Spinal cord (tissue), 9 donors: ENCODE measurements at regions not wholly inside any gene's neighbourhood (a gene's known extent, or its start where the extent isn't known, plus 50 kb on each side); places are given as distances from the start of the nearest gene placed in this dataset.

Source experiments
- DNase-seq, 6 donors: peaks; one replicate each; pipeline versions ENCODE4 v3.0.0 to v3.0.0-alpha.2; 2013 to 2015; ENCODE audit warnings: low spot score in 6 of 6, low read depth in 4 of 6
- H3K27ac ChIP-seq: one replicate; pipeline ENCODE4 v1.5.1; 2013; ENCODE audit warnings: low read depth, low read length, control low read depth
- H3K27me3 ChIP-seq: one replicate; pipeline ENCODE4 v1.6.1; 2013; ENCODE audit warnings: low read length; ENCODE audit not compliant: control insufficient read depth, insufficient read depth
- H3K36me3 ChIP-seq: one replicate; pipeline ENCODE4 v1.6.1; 2013; ENCODE audit warnings: low read length; ENCODE audit not compliant: control insufficient read depth, insufficient read depth
- H3K4me1 ChIP-seq: one replicate; pipeline ENCODE4 v1.6.1; 2013; ENCODE audit warnings: low read length; ENCODE audit not compliant: control insufficient read depth, insufficient read depth
- H3K4me3 ChIP-seq: one replicate; pipeline ENCODE4 v1.5.1; 2013; ENCODE audit warnings: low read depth, low read length, control low read depth
- H3K9me3 ChIP-seq: one replicate; pipeline ENCODE4 v1.6.1; 2013; ENCODE audit warnings: low read length; ENCODE audit not compliant: control insufficient read depth, insufficient read depth
- WGBS: methylation state at CpG from one replicate; pipeline ENCODE4 v1.1.5; 2013; ENCODE audit warnings: missing lambda C conversion rate; ENCODE audit not compliant: insufficient coverage; 5-methylcytosine and 5-hydroxymethylcytosine counted together
- donor health status: healthy.

DNA sequence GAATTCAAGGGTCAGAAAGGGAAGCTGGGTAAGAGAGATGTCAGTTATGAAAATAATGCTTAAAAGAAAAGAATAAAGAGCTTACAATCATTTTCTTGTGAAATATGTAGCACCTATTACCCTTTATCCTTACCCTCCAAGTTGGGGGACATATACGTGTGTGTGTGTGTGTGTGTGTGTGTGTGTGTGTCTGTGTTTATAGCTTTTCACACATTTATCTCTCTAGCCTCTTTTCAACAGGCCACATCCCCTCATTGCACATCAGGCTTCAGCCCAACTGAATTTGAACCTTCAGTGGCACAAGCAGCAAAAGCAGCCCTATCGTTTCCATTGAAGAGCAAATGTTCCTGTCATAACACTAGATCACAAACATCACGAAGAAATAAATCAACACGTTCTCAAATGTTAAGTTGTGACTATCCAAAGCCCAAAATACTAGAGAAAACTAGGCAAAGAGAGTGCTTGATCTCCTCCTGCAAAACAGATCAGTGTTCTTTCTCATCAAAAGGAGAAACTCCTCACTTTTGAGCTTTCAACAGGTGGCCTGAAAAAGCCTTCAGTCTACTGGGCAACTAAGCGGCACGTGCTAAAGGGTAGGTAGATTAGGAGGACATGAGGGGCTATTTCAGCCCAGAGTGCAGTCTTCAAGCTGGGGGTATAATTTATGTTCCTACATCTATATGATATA lies 416.4 kb downstream of the EFNA5 start:
- no peaks in the 10 kb centered on the region for H3K36me3 ChIP-seq
- H3K4me1 ChIP-seq, result no peaks in the 10 kb centered on the region
- DNase-seq, result no peak
- H3K27ac ChIP-seq, result no peak overlapping the region
- H3K9me3 ChIP-seq, result no peaks in the 10 kb centered on the region
- H3K4me3 ChIP-seq, result no peak overlapping the region
- no peaks in the 10 kb centered on the region for H3K27me3 ChIP-seq
- WGBS, result 73% methylated on average over 3 of the region's 6 CpGs

DNA sequence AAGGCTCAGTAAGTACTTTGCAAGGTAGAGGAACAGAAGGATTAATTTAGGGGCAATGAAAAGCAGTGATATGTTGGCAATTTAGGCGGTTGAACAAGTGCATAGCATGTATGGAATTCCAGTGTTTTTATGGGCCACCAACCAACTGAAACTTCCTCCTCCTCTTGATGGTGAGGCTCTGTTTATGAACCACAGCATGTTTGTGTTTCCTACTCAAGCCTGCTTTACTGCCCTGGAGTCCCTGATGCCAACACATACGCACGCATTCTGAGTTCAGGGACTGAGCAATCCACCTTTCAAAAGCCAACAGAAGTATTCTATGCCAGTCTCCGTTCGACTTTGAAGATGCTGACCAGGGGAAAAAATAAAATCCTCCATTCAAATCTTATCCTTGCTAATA lies 417.5 kb downstream of the EFNA5 start:
- H3K4me3 ChIP-seq, result no peak overlapping the region
- H3K9me3 ChIP-seq, result no peaks in the 10 kb centered on the region
- H3K36me3 ChIP-seq, result no peaks in the 10 kb centered on the region
- DNase-seq, result peak in 1 of 6 donors; percentile 9
- whole genome bisulfite sequencing, result 56% methylated on average over 4 of the region's 5 CpGs
- H3K27me3 ChIP-seq, result no peaks in the 10 kb centered on the region
- no peak overlapping the region for H3K27ac ChIP-seq
- no peaks in the 10 kb centered on the region for H3K4me1 ChIP-seq

- no peak for DNase-seq
- Histone ChIP-seq H3K36me3 (no peaks in the 10 kb centered on the region), H3K9me3 (no peaks in the 10 kb centered on the region), H3K27me3 (no peaks in the 10 kb centered on the region), H3K4me3 (no peak overlapping the region), H3K4me1 (no peaks in the 10 kb centered on the region), H3K27ac (no peak overlapping the region)
- 100% methylated on average over 2 of the region's 2 CpGs for WGBS
Observed at GRCh38 chr5:107251151-107251550, 419.6 kb downstream of the EFNA5 start.

DNA sequence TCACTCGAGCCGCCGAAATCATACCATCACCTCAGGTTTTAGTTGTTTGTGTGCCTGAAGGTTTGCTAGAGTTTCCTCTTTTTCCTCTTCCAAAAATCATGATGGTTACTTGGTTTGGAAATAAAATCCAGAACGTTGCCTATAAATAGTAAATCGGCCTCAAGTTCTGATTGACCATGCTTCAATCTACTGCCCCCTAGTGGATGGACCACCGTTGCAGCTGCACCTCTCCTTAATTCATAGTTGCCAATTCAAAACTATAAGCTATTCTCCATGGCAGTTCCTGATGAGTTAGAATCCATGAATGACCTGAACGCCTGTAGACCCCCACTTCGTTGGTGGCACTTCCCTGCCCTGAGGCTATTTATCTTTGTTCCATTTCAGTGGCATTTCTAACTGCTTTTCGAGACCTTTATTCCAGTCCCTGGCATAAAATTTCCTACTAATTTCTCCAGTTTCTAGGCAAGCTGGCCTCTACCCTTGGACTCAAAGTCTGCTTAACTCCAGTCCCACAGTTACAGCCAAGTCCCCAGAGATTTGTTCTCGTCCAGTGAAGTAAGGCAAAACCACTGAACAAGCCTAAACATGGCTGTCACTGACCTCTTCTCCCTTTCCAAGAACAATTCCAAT lies 422.6 kb downstream of the EFNA5 start:
- Histone ChIP-seq H3K36me3 (no peaks in the 10 kb centered on the region), H3K27ac (no peak overlapping the region), H3K4me3 (no peak overlapping the region), H3K4me1 (no peaks in the 10 kb centered on the region), H3K27me3 (no peaks in the 10 kb centered on the region), H3K9me3 (no peaks in the 10 kb centered on the region)
- WGBS, result 34% methylated on average over 7 of the region's 10 CpGs
- peak in 2 of 6 donors; percentile 30 to 42 for DNase-seq

- Histone ChIP-seq H3K27me3 (no peaks in the 10 kb centered on the region), H3K27ac (no peak overlapping the region), H3K36me3 (no peaks in the 10 kb centered on the region), H3K4me3 (no peak overlapping the region), H3K9me3 (no peaks in the 10 kb centered on the region), H3K4me1 (no peaks in the 10 kb centered on the region)
- DNase-seq, result no peak
- WGBS, result 100% methylated on average over 2 of the region's 2 CpGs
Observed at GRCh38 chr5:107247427-107247826, 423.3 kb downstream of the EFNA5 start.

DNA sequence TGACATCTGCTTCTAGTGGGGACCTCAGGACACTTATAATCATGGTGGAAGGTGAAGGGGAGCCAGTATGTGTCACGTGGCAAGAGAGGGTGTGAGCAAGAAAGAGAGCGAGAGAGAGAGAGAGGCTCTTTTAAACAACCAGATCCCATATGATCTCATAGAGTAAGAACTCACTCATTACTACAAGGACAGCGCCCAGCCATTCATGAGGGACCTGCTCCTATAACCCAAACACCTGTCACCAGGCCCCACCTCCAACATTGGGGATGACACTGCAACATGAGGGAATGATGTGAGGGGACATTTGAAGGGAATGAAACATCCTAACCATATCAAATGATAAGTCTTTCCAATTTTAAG lies 427.5 kb downstream of the EFNA5 start:
- no CpG with 5 or more reads among the region's 3 CpGs for WGBS
- H3K27me3 ChIP-seq, result no peaks in the 10 kb centered on the region
- no peak overlapping the region for H3K27ac ChIP-seq
- DNase-seq, result no peak
- no peaks in the 10 kb centered on the region for H3K36me3 ChIP-seq
- H3K4me1 ChIP-seq, result no peaks in the 10 kb centered on the region
- H3K4me3 ChIP-seq, result no peak overlapping the region
- no peaks in the 10 kb centered on the region for H3K9me3 ChIP-seq

DNA sequence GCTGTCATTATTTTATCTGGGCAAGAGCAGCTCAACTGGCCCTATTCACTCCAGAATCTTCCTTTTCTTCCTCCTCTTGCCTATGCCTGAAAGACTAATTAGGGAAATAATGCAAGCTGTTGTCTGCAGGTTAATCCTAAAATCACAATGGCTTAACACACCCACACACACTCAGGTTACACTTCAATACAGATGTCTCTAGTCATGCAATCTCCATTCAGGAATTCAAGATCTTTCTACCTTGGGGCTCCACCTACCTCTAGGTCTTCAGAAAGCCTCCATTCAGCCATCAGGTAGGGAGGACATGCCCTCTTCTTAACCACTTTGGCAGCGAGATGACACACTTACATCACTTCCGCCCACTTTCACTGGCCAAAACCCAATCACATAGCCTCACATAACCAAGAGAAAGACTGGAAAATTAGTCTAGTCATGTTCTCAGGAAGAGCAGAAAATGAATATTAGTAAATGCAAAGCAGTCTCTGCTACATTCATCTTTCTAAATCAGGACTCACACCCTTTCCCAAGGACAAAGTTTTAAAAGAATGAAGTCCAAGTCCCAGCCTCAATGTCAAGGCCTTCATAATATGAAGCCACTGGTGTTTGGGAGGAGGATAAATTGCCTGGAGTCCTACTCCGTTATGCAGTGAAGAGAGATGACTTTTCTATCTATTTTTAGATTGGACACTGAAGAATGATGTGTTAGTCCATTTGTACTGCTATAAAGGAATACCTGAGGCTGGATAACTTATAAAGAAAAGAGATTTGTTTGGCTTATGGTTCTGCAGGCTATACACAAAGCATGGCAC lies 428.1 kb downstream of the EFNA5 start:
- 80% methylated on average over 1 of the region's 3 CpGs for WGBS
- no peaks in the 10 kb centered on the region for H3K4me1 ChIP-seq
- H3K9me3 ChIP-seq, result no peaks in the 10 kb centered on the region

DNA sequence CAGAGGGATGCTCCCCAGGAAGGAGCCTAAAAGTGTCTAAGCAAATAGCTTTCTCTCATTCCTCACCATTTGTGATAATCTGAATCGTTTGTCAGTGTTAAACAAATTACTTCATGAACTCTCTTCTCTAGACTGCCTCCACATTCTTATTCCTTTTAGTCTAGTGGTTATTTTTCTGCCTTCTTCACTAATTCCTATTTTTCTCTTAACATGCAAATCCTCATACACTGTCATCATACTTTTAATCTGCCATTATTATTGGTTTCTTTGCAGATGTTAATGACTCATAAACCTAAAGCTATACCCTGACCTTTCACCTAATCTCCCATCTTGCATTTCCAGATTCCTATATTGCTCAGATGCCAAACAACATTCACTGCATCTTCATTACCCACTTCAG lies 428.9 kb downstream of the EFNA5 start:
- no peak overlapping the region for H3K4me3 ChIP-seq
- no CpG with 5 or more reads among the region's 1 CpG for WGBS
- no peak overlapping the region for H3K27ac ChIP-seq
- H3K4me1 ChIP-seq, result no peaks in the 10 kb centered on the region
- H3K27me3 ChIP-seq, result no peaks in the 10 kb centered on the region
- DNase-seq, result no peak
- no peaks in the 10 kb centered on the region for H3K9me3 ChIP-seq
- H3K36me3 ChIP-seq, result no peaks in the 10 kb centered on the region

More for the DNA sequence above, 428.1 kb downstream of the EFNA5 start:
- Histone ChIP-seq H3K27me3 (no peaks in the 10 kb centered on the region), H3K27ac (no peak overlapping the region), H3K36me3 (no peaks in the 10 kb centered on the region), H3K4me3 (no peak overlapping the region)
- DNase-seq, result no peak

DNA sequence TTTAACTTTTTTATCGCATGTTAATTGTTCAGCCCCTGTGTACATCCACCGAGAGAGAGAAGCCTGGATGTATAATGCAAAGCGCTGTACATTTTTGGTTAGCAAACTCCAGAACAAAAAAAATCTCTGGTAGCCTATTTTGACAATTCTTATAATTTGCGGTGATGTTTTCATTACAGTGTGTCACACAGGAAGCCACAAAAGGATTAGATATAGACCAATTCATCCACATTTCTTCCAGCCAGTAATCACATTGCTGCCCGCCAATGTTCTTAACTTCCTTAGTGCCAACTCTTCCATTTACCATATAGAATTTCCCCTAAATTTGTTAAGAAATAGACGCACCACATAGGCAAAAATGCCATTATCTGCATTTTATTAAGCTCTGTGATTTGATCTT lies 435.6 kb downstream of the EFNA5 start:
- Histone ChIP-seq H3K36me3 (no peaks in the 10 kb centered on the region), H3K27me3 (no peaks in the 10 kb centered on the region), H3K4me3 (no peak overlapping the region), H3K9me3 (no peaks in the 10 kb centered on the region), H3K27ac (no peak overlapping the region), H3K4me1 (no peaks in the 10 kb centered on the region)
- 98% methylated on average over 4 of the region's 6 CpGs for WGBS
- DNase-seq, result no peak
